SU-DHL-6 (cell line): ENCODE measurements at regions not wholly inside any gene's neighbourhood (a gene's known extent, or its start where the extent isn't known, plus 50 kb on each side); places are given as distances from the start of the nearest gene placed in this dataset.

ENCODE experiments used
- EZH2phosphoT487 ChIP-seq: fragments of 200-600 bp; sonication (generic), shearing (Covaris generic); conservative IDR thresholded peaks from 2 replicates; pipeline ENCODE4 v1.6.1; 2018; ENCODE audit warnings: mild to moderate bottlenecking, antibody characterized with exemption, low read length, moderate library complexity, mixed read lengths
- TF ChIP-seq, protein P1 (sequence below): fragments of 200-600 bp; sonication (generic); IDR thresholded peaks from one replicate; pipeline ENCODE4 v1.5.1; 2017; ENCODE audit warnings: antibody characterized with exemption, mild to moderate bottlenecking, low read length, moderate library complexity; ENCODE audit not compliant: insufficient read depth, poor library complexity, severe bottlenecking

- TF ChIP-seq, protein P1, sequence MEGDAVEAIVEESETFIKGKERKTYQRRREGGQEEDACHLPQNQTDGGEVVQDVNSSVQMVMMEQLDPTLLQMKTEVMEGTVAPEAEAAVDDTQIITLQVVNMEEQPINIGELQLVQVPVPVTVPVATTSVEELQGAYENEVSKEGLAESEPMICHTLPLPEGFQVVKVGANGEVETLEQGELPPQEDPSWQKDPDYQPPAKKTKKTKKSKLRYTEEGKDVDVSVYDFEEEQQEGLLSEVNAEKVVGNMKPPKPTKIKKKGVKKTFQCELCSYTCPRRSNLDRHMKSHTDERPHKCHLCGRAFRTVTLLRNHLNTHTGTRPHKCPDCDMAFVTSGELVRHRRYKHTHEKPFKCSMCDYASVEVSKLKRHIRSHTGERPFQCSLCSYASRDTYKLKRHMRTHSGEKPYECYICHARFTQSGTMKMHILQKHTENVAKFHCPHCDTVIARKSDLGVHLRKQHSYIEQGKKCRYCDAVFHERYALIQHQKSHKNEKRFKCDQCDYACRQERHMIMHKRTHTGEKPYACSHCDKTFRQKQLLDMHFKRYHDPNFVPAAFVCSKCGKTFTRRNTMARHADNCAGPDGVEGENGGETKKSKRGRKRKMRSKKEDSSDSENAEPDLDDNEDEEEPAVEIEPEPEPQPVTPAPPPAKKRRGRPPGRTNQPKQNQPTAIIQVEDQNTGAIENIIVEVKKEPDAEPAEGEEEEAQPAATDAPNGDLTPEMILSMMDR, result no peak
- TF ChIP-seq EZH2phosphoT487, result no peak
Observed at GRCh38 chr13:31605076-31605860, 134.1 kb upstream of the RXFP2 start.
